ENCODE measurements at regions not wholly inside any gene's neighbourhood (a gene's known extent, or its start where the extent isn't known, plus 50 kb on each side); places are given as distances from the start of the nearest gene placed in this dataset.
"Not testable (repeated sequence)": the region's sequence is repeated elsewhere in the genome, so short reads cannot be mapped to it uniquely, and the experiment has no call there.

DNA sequence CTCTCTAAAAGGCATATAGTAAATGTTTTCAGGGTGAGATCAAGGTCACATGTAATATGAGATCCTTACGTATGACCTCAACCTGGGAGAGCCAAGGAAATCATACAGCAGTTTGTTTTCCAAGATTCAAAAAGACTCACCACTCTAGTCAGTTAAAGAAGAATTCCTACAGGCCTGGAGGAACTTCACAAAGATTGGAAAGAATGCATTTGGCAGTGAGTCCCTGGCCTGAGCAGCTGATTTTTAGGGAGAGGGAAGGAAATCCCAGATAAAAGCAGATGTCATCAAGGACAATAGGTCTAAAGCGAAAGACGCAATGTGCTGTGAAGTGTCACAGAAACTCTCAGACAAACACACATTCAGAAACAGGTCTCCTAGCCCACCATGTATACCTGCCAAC, 424.0 kb upstream of the ZNF462 start:
- no peak for DNase-seq (ENCODE audit: low spot score)

- no peak for DNase-seq (ENCODE audit: low spot score)
Measured at GRCh38 chr9:106441283-106441682, 421.7 kb upstream of the ZNF462 start.

- no peak for DNase-seq (ENCODE audit: low spot score)
Measured at GRCh38 chr9:106443520-106443919, 419.4 kb upstream of the ZNF462 start.

DNA sequence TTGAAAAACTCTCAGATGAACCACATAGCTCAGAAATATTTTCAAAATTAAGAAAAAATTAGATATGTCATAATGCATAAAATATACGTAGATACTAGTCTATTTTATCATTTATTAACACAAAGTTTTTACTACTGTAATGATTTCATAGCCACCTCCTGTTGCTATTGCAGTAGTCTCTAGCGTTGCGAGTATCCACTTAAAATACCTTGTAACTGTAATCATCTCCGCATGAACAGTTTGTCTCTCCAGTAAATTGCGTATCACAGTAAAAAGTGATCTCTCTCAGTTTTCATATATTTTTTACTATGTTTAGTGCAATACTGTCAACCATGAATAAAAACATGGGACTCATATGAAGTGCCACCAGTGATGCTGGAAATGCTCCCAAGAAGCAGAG, 417.9 kb upstream of the ZNF462 start:
- no peak for DNase-seq (ENCODE audit: low spot score)

- DNase-seq (ENCODE audit: low spot score): no peak
Measured at GRCh38 chr9:106449336-106449927, 413.5 kb upstream of the ZNF462 start.

DNA sequence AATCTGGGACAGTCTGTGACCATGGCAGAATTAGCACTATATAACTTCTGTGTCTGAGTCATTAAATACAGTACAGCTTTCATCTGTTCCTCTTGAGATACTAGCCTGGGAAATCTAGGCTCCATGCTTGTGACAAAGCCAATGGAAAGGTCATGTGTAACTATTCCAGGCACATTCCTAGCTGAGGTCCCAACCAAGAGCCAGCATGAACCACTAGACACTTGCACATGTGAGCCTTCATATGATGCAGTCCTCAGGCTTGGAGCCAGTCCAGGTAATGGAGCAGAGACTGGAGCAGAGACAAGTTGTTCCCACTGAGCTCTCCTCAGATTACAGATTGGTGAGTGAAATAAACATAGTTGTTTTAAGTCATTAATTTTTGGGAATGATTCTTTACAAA, 412.4 kb upstream of the ZNF462 start:
- no peak for DNase-seq (ENCODE audit: low spot score)

DNA sequence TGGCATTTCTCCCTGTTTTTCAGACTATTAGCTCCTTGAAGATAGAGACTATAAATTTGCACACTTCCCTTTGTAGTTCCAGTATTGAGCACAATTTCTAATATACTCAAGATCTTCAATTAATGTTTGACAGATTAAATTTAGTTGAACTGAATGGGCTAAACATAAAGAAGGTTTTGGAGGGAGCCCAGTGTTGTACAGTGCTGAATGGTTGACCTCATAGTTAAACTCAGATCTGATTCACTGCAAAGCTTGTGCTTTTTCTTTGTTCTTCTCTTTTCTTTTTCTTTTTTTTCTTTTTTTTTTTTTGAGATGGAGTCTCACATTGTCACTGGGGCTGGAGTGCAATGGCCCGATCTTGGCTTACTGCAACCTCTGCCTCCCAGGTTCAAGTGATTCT, 411.7 kb upstream of the ZNF462 start:
- no peak for DNase-seq (ENCODE audit: low spot score)

GRCh38 chr9:106456581-106456980, 406.4 kb upstream of the ZNF462 start:
- no peak for DNase-seq (ENCODE audit: low spot score)

- DNase-seq (ENCODE audit: low spot score): no peak
Measured at GRCh38 chr9:106467113-106467864, 395.7 kb upstream of the ZNF462 start.

GRCh38 chr9:106467865-106468164, 395.2 kb upstream of the ZNF462 start:
- DNase-seq (ENCODE audit: low spot score): no peak

- DNase-seq (ENCODE audit: low spot score): no peak
Measured at GRCh38 chr9:106468431-106468830, 394.5 kb upstream of the ZNF462 start.

- DNase-seq (ENCODE audit: low spot score): no peak
Measured at GRCh38 chr9:106478312-106478711, 384.7 kb upstream of the ZNF462 start.

GRCh38 chr9:106478727-106479126, 384.2 kb upstream of the ZNF462 start:
- no peak for DNase-seq (ENCODE audit: low spot score)

DNA sequence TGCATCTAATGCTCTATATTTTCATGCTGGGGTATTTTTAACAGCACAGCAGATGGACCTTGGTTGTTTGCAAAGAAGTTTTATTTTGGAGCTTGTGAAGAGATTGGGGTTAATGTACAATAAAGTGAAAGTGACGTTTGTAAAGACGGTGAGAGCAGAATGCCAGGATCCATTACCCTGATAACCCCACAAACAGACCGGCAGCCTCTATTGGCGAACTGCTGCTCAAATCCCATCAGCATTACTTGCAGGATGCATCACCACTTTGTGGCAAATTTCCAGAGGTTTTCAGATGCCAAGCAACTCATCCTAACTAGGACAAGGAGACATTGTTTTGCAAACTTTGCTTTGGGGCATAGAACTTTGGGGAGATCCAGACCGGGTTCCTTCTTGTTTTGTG, 383.3 kb upstream of the ZNF462 start:
- DNase-seq (ENCODE audit: low spot score): no peak

DNA sequence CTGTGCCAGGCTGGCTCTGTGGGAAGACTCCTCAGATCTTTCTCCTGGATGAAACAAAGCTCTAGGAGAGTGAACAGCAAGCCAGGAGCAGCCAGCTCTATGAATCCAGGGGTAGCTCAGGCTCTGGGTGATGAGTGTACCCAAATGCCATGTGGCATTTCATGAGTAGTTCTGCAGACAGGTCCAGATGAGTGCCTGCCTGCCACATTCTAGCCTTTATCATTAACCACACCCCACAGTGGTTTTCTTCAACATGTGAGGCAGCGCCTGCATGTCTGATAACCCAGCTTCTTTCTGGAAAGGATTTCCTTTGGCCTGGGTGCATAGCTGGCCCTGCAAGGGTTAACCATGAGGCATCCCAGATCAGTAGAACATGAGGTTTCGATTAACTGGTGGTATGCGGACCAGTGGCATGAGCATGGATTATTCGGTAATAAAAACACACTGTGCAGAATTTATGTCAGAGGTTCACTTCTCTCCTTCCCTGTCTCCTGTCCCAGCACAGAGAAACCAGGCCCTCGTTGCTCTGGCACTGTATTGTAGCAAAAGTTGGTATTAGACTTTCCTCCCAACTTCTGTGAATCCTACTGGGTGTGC, 381.9 kb upstream of the ZNF462 start:
- DNase-seq (ENCODE audit: low spot score): no peak

DNA sequence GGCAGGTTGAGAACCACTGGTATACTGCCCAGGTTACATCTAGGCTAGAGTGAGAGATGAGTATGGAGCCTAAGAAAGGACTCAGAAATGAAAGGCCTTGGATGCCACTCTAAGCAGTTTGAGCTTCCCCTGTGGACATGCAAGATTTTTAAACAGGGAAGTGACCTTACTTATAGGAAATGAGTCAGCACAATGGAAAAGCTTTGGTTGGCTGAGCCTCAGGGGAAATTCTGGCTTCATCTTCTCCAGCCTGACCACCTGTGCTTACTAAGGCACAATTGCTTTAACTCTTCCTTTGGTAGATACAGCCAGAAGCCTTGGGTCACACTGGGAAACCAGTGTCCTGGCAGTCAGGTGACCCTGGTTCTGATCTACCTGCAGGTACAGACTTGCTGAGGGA, 380.2 kb upstream of the ZNF462 start:
- DNase-seq (ENCODE audit: low spot score): no peak

- no peak for DNase-seq (ENCODE audit: low spot score)
Measured at GRCh38 chr9:106486685-106487084, 376.3 kb upstream of the ZNF462 start.

- DNase-seq (ENCODE audit: low spot score): no peak
Measured at GRCh38 chr9:106487266-106487665, 375.7 kb upstream of the ZNF462 start.

GRCh38 chr9:106492126-106492525, 370.8 kb upstream of the ZNF462 start:
- not testable (repeated sequence) for DNase-seq (ENCODE audit: low spot score)

- no peak for DNase-seq (ENCODE audit: low spot score)
Measured at GRCh38 chr9:106500171-106500570, 362.8 kb upstream of the ZNF462 start.

DNA sequence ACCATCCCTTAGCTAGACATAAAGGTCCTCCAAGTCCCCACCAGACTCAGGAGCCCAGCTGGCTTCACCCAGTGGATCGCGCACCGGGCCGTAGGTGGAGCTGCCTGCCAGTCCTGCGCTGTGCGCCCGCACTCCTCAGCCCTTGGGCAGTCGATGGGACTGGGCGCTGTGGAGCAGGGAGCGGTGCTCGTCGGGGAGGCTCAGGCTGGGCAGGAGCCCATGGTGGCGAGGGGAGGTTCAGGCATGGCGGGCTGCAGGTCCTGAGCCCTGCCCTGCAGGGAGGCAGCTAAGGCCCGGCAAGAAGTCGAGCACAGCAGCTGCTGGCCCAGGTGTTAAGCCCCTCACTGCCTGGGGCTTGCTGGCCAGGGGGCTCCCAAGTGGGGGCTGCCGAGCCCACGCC, 361.8 kb upstream of the ZNF462 start:
- not testable (repeated sequence) for DNase-seq (ENCODE audit: low spot score)

DNA sequence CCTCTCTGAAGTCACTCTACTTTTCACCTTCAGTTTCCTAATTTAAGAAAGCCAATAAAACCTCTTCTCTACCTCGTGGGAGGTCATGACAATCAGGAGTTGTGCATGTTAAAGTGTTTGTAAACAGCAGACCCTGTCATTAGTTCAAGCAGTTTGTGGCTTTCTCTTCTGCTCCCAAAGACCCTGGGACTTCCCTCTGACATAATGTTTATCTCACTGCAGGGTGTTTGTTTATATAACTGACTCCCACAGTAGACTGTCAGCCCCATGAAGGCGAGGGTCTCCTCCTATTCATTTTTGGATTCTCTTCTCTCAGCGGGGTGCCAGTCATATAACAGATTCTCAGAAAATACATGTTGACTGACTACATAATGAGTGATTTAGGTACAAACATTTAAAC, 360.0 kb upstream of the ZNF462 start:
- no peak for DNase-seq (ENCODE audit: low spot score)

DNA sequence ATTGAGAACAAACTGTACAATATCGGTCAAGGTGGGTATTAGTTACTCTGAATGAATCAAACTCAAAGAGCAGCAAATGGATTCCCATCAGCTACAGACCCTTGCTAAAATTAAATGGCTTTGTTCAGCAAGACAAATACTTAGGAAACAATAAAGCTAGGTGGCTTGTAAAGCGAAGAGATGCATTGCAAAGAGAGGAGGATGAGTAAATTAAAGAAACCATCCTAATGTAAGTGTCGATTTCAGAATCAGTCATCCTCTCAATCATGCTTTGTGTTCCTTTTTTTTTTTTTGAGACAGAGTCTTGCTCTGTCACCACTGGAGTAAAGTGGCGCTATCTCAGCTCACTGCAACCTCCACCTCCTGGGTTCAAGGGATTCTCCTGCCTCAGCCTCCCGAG, 359.2 kb upstream of the ZNF462 start:
- DNase-seq (ENCODE audit: low spot score): no peak

- no peak for DNase-seq (ENCODE audit: low spot score)
Measured at GRCh38 chr9:106526716-106527204, 336.2 kb upstream of the ZNF462 start.

Data from HuH-7 (cell line).